ENCODE measurements at regions not wholly inside any gene's neighbourhood (a gene's known extent, or its start where the extent isn't known, plus 50 kb on each side); places are given as distances from the start of the nearest gene placed in this dataset.

DNA sequence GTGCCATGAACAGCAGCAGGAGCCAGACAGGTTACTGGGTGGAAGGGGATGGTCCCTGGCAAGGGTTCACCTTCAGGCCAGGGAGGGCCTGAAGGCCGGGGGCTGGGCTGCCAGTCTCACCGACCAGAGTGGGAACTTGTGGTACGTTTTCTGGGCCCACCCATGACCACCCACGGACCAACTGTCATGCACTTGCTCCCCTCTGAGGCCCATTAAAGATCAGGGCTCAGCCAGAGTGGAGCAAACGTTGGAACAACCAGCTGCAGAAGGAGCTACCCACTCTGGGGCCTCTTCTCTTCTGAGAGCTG lies 436.7 kb upstream of the PRMT6 start:
- no peak overlapping the region for H3K27ac ChIP-seq (ENCODE audit: low read length)
- no peaks in the 10 kb centered on the region for H3K36me3 ChIP-seq (ENCODE audit: control insufficient read depth in 2 of 2, insufficient read depth in 2 of 2, low read length in 2 of 2)
- no peaks in the 10 kb centered on the region for H3K4me1 ChIP-seq (ENCODE audit: control insufficient read depth, insufficient read depth, low read length)
- H3K9ac ChIP-seq (ENCODE audit: low read length in 2 of 2), result no peak overlapping the region
- no peaks in the 10 kb centered on the region for H3K27me3 ChIP-seq (ENCODE audit: control insufficient read depth in 1 of 2, insufficient read depth in 2 of 2, low read length in 2 of 2)
- H3K9me3 ChIP-seq (ENCODE audit: control insufficient read depth in 2 of 2, low read length in 2 of 2), result no peaks in the 10 kb centered on the region
- no peak overlapping the region for H3K4me3 ChIP-seq (ENCODE audit: low read length in 2 of 2)

- Histone ChIP-seq H3K4me1 (ENCODE audit: control insufficient read depth, insufficient read depth, low read length) (no peaks in the 10 kb centered on the region), H3K9ac (ENCODE audit: low read length in 2 of 2) (no peak overlapping the region), H3K4me3 (ENCODE audit: low read length in 2 of 2) (no peak overlapping the region), H3K9me3 (ENCODE audit: control insufficient read depth in 2 of 2, low read length in 2 of 2) (no peaks in the 10 kb centered on the region), H3K36me3 (ENCODE audit: control insufficient read depth in 2 of 2, insufficient read depth in 2 of 2, low read length in 2 of 2) (no peaks in the 10 kb centered on the region), H3K27me3 (ENCODE audit: control insufficient read depth in 1 of 2, insufficient read depth in 2 of 2, low read length in 2 of 2) (no peaks in the 10 kb centered on the region), H3K27ac (ENCODE audit: low read length) (no peak overlapping the region)
Measured at GRCh38 chr1:106620521-106620954, 435.9 kb upstream of the PRMT6 start.

- Histone ChIP-seq H3K9me3 (ENCODE audit: control insufficient read depth in 2 of 2, low read length in 2 of 2) (no peaks in the 10 kb centered on the region), H3K27me3 (ENCODE audit: control insufficient read depth in 1 of 2, insufficient read depth in 2 of 2, low read length in 2 of 2) (no peaks in the 10 kb centered on the region), H3K4me1 (ENCODE audit: control insufficient read depth, insufficient read depth, low read length) (no peaks in the 10 kb centered on the region), H3K4me3 (ENCODE audit: low read length in 2 of 2) (no peak overlapping the region), H3K36me3 (ENCODE audit: control insufficient read depth in 2 of 2, insufficient read depth in 2 of 2, low read length in 2 of 2) (no peaks in the 10 kb centered on the region), H3K9ac (ENCODE audit: low read length in 2 of 2) (no peak overlapping the region), H3K27ac (ENCODE audit: low read length) (no peak overlapping the region)
Measured at GRCh38 chr1:106621853-106622252, 434.6 kb upstream of the PRMT6 start.

DNA sequence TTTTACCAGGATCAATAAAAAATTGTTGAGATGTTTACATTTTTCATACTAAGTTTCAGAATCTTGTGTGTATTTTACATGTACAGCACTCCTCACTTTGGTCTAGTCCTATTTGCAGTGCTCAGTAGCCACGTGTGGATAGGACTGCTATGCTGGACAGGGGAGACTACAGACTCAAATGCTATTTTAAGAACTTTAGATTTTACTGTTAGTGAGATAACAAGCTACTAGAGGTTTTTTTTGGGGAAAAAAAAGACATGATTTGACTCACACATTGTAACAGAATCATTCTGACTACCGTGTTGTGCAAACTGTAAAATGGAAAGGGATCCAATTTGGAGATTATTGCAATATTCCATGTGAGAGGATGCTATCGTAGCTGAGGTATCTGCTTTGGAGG lies 418.9 kb upstream of the PRMT6 start:
- H3K9me3 ChIP-seq (ENCODE audit: control insufficient read depth in 2 of 2, low read length in 2 of 2), result no peaks in the 10 kb centered on the region
- no peaks in the 10 kb centered on the region for H3K36me3 ChIP-seq (ENCODE audit: control insufficient read depth in 2 of 2, insufficient read depth in 2 of 2, low read length in 2 of 2)
- H3K27me3 ChIP-seq (ENCODE audit: control insufficient read depth in 1 of 2, insufficient read depth in 2 of 2, low read length in 2 of 2), result no peaks in the 10 kb centered on the region
- H3K9ac ChIP-seq (ENCODE audit: low read length in 2 of 2), result no peak overlapping the region
- H3K4me3 ChIP-seq (ENCODE audit: low read length in 2 of 2), result no peak overlapping the region
- H3K27ac ChIP-seq (ENCODE audit: low read length), result no peak overlapping the region
- no peaks in the 10 kb centered on the region for H3K4me1 ChIP-seq (ENCODE audit: control insufficient read depth, insufficient read depth, low read length)

DNA sequence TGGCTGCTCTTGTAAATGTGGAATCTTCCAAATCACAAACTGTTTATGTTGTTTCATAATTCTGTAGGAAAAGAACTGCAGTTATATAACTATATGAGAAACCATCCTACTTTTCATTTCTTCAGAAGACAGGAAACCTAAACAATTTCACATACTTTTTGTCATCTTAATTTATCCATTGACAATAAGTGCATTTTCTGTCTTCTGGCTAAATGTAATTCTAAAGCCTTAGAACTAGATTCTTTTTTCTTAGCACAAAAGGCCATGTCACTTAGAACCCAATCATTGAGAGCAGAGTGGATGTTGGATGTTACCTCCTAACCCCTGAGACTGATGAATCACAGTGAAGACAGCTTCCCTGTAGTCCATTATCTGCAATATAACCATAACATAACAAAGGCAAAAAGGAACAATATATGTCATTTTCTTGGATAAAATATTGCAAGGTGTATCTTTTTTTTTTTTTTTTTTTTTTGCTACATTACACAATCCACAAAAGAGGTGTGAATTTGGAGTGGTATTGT lies 410.2 kb upstream of the PRMT6 start:
- Histone ChIP-seq H3K9me3 (ENCODE audit: control insufficient read depth in 2 of 2, low read length in 2 of 2) (no peaks in the 10 kb centered on the region), H3K27me3 (ENCODE audit: control insufficient read depth in 1 of 2, insufficient read depth in 2 of 2, low read length in 2 of 2) (no peaks in the 10 kb centered on the region), H3K4me3 (ENCODE audit: low read length in 2 of 2) (no peak overlapping the region), H3K27ac (ENCODE audit: low read length) (no peak overlapping the region), H3K36me3 (ENCODE audit: control insufficient read depth in 2 of 2, insufficient read depth in 2 of 2, low read length in 2 of 2) (no peaks in the 10 kb centered on the region), H3K9ac (ENCODE audit: low read length in 2 of 2) (no peak overlapping the region), H3K4me1 (ENCODE audit: control insufficient read depth, insufficient read depth, low read length) (no peaks in the 10 kb centered on the region)

- no peaks in the 10 kb centered on the region for H3K36me3 ChIP-seq (ENCODE audit: control insufficient read depth in 2 of 2, insufficient read depth in 2 of 2, low read length in 2 of 2)
- no peaks in the 10 kb centered on the region for H3K4me1 ChIP-seq (ENCODE audit: control insufficient read depth, insufficient read depth, low read length)
- no peaks in the 10 kb centered on the region for H3K27me3 ChIP-seq (ENCODE audit: control insufficient read depth in 1 of 2, insufficient read depth in 2 of 2, low read length in 2 of 2)
- H3K27ac ChIP-seq (ENCODE audit: low read length), result no peak overlapping the region
- H3K4me3 ChIP-seq (ENCODE audit: low read length in 2 of 2), result no peak overlapping the region
- H3K9ac ChIP-seq (ENCODE audit: low read length in 2 of 2), result no peak overlapping the region
- H3K9me3 ChIP-seq (ENCODE audit: control insufficient read depth in 2 of 2, low read length in 2 of 2), result no peaks in the 10 kb centered on the region
Measured at GRCh38 chr1:106646816-106647215, 409.7 kb upstream of the PRMT6 start.

GRCh38 chr1:106651028-106651762 lies 405.3 kb upstream of the PRMT6 start:
- H3K36me3 ChIP-seq (ENCODE audit: control insufficient read depth in 2 of 2, insufficient read depth in 2 of 2, low read length in 2 of 2), result no peaks in the 10 kb centered on the region
- H3K4me3 ChIP-seq (ENCODE audit: low read length in 2 of 2), result no peak overlapping the region
- no peak overlapping the region for H3K27ac ChIP-seq (ENCODE audit: low read length)
- no peaks in the 10 kb centered on the region for H3K9me3 ChIP-seq (ENCODE audit: control insufficient read depth in 2 of 2, low read length in 2 of 2)
- H3K4me1 ChIP-seq (ENCODE audit: control insufficient read depth, insufficient read depth, low read length), result no peaks in the 10 kb centered on the region
- H3K27me3 ChIP-seq (ENCODE audit: control insufficient read depth in 1 of 2, insufficient read depth in 2 of 2, low read length in 2 of 2), result no peaks in the 10 kb centered on the region
- no peak overlapping the region for H3K9ac ChIP-seq (ENCODE audit: low read length in 2 of 2)

- Histone ChIP-seq H3K36me3 (ENCODE audit: control insufficient read depth in 2 of 2, insufficient read depth in 2 of 2, low read length in 2 of 2) (no peaks in the 10 kb centered on the region), H3K27me3 (ENCODE audit: control insufficient read depth in 1 of 2, insufficient read depth in 2 of 2, low read length in 2 of 2) (no peaks in the 10 kb centered on the region), H3K9ac (ENCODE audit: low read length in 2 of 2) (no peak overlapping the region), H3K4me1 (ENCODE audit: control insufficient read depth, insufficient read depth, low read length) (no peaks in the 10 kb centered on the region), H3K4me3 (ENCODE audit: low read length in 2 of 2) (no peak overlapping the region), H3K9me3 (ENCODE audit: control insufficient read depth in 2 of 2, low read length in 2 of 2) (peaks cover 3 to 10% of the 10 kb centered on the region in 2 donors), H3K27ac (ENCODE audit: low read length) (no peak overlapping the region)
Measured at GRCh38 chr1:106659490-106660244, 396.8 kb upstream of the PRMT6 start.

- Histone ChIP-seq H3K27ac (ENCODE audit: low read length) (no peak overlapping the region), H3K9ac (ENCODE audit: low read length in 2 of 2) (no peak overlapping the region), H3K36me3 (ENCODE audit: control insufficient read depth in 2 of 2, insufficient read depth in 2 of 2, low read length in 2 of 2) (no peaks in the 10 kb centered on the region), H3K4me1 (ENCODE audit: control insufficient read depth, insufficient read depth, low read length) (no peaks in the 10 kb centered on the region), H3K9me3 (ENCODE audit: control insufficient read depth in 2 of 2, low read length in 2 of 2) (no peaks in the 10 kb centered on the region), H3K4me3 (ENCODE audit: low read length in 2 of 2) (no peak overlapping the region), H3K27me3 (ENCODE audit: control insufficient read depth in 1 of 2, insufficient read depth in 2 of 2, low read length in 2 of 2) (no peaks in the 10 kb centered on the region)
Measured at GRCh38 chr1:106675558-106675957, 380.9 kb upstream of the PRMT6 start.

GRCh38 chr1:106676021-106676420 lies 380.5 kb upstream of the PRMT6 start:
- Histone ChIP-seq H3K27me3 (ENCODE audit: control insufficient read depth in 1 of 2, insufficient read depth in 2 of 2, low read length in 2 of 2) (no peaks in the 10 kb centered on the region), H3K9ac (ENCODE audit: low read length in 2 of 2) (no peak overlapping the region), H3K4me3 (ENCODE audit: low read length in 2 of 2) (no peak overlapping the region), H3K27ac (ENCODE audit: low read length) (no peak overlapping the region), H3K9me3 (ENCODE audit: control insufficient read depth in 2 of 2, low read length in 2 of 2) (no peaks in the 10 kb centered on the region), H3K4me1 (ENCODE audit: control insufficient read depth, insufficient read depth, low read length) (no peaks in the 10 kb centered on the region), H3K36me3 (ENCODE audit: control insufficient read depth in 2 of 2, insufficient read depth in 2 of 2, low read length in 2 of 2) (no peaks in the 10 kb centered on the region)

- Histone ChIP-seq H3K27me3 (ENCODE audit: control insufficient read depth in 1 of 2, insufficient read depth in 2 of 2, low read length in 2 of 2) (no peaks in the 10 kb centered on the region), H3K36me3 (ENCODE audit: control insufficient read depth in 2 of 2, insufficient read depth in 2 of 2, low read length in 2 of 2) (no peaks in the 10 kb centered on the region), H3K9me3 (ENCODE audit: control insufficient read depth in 2 of 2, low read length in 2 of 2) (no peaks in the 10 kb centered on the region), H3K27ac (ENCODE audit: low read length) (no peak overlapping the region), H3K9ac (ENCODE audit: low read length in 2 of 2) (no peak overlapping the region), H3K4me1 (ENCODE audit: control insufficient read depth, insufficient read depth, low read length) (no peaks in the 10 kb centered on the region), H3K4me3 (ENCODE audit: low read length in 2 of 2) (no peak overlapping the region)
Measured at GRCh38 chr1:106677181-106677580, 379.3 kb upstream of the PRMT6 start.

All from stomach smooth muscle (tissue), 2 donors.